IMR-90 (cell line): ENCODE measurements at regions not wholly inside any gene's neighbourhood (a gene's known extent, or its start where the extent isn't known, plus 50 kb on each side); places are given as distances from the start of the nearest gene placed in this dataset.

Experiments
- ATAC-seq: fragments of 200-7000 bp; cut with Tn5 transposase; 2 replicates; pipeline ENCODE4 v1.9.1; 2020; ENCODE audit warnings: low read depth, mild to moderate bottlenecking, moderate library complexity
- BruUV-seq: library from RNA; stranded (reverse); fragments of 400-500 nt; replicated peaks from 2 replicates; lab custom pipeline; 2021; lab: Mats Ljungman, UMichigan
- CTCF ChIA-PET: fragments of 300-600 bp; formaldehyde crosslinking; extraction: SDS; loops from one replicate; lab custom pipeline; 2021; ENCODE audit warnings: antibody characterized with exemption; lab: Yijun Ruan, JAX
- POLR2A ChIA-PET: fragments of 300-600 bp; sonication (Branson Sonifier 250); formaldehyde crosslinking; loops from one replicate; lab custom pipeline; 2022; ENCODE audit warnings: antibody characterized with exemption; ENCODE audit not compliant: unreplicated experiment; lab: Charles Lee
- DNase-seq: peaks from one replicate; pipeline ENCODE4 v3.0.0; 2013
- H2AFZ ChIP-seq: replicated peaks from 2 replicates; pipeline ENCODE3; 2013; ENCODE audit warnings: low read length, mild to moderate bottlenecking; ENCODE audit not compliant: poor library complexity
- H2AK5ac ChIP-seq: 2 replicates; pipeline ENCODE4 v1.6.1; 2013; ENCODE audit warnings: low read depth, low read length, inconsistent platforms
- H2AK9ac ChIP-seq: replicated peaks from 2 replicates; pipeline ENCODE3; 2013; ENCODE audit warnings: mild to moderate bottlenecking, low read depth, low read length, moderate library complexity; ENCODE audit not compliant: poor library complexity
- H2BK120ac ChIP-seq: 2 replicates; pipeline ENCODE4 v1.6.1; 2013; ENCODE audit warnings: low read depth, low read length, inconsistent platforms
- H2BK15ac ChIP-seq: 3 replicates; pipeline ENCODE4 v1.6.1; 2013; ENCODE audit warnings: low read depth, low read length, inconsistent platforms
- H2BK20ac ChIP-seq: 2 replicates; pipeline ENCODE4 v1.6.1; 2013; ENCODE audit warnings: low read depth, mild to moderate bottlenecking, inconsistent platforms, low read length, moderate library complexity
- H2BK5ac ChIP-seq: 2 replicates; pipeline ENCODE4 v1.6.1; 2013; ENCODE audit warnings: mild to moderate bottlenecking, low read depth, low read length, inconsistent platforms; ENCODE audit not compliant: poor library complexity, severe bottlenecking
- H3K14ac ChIP-seq: replicated peaks from 2 replicates; pipeline ENCODE4 v1.6.1; 2013; ENCODE audit warnings: low read depth, low read length, inconsistent platforms
- H3K18ac ChIP-seq: 2 replicates; pipeline ENCODE4 v1.6.1; 2013; ENCODE audit warnings: low read depth, low read length, control low read depth
- H3K23ac ChIP-seq: 2 replicates; pipeline ENCODE4 v1.6.1; 2013; ENCODE audit warnings: low read depth, low read length, inconsistent platforms
- H3K27ac ChIP-seq: 2 replicates; pipeline ENCODE4 v1.5.1; 2013; ENCODE audit warnings: mild to moderate bottlenecking, control low read depth, low read length; ENCODE audit not compliant: insufficient read depth
- H3K27me3 ChIP-seq: 2 replicates; pipeline ENCODE4 v1.6.1; 2013; ENCODE audit warnings: low read length; ENCODE audit not compliant: control insufficient read depth, insufficient read depth
- H3K36me3 ChIP-seq: 2 replicates; pipeline ENCODE4 v1.6.1; 2013; ENCODE audit warnings: low read length, mixed read lengths; ENCODE audit not compliant: control insufficient read depth, insufficient read depth
- H3K4ac ChIP-seq: 2 replicates; pipeline ENCODE4 v1.6.1; 2013; ENCODE audit warnings: low read depth, low read length, inconsistent platforms
- H3K4me1 ChIP-seq: 2 replicates; pipeline ENCODE4 v1.6.1; 2013; ENCODE audit warnings: low read length, mixed read lengths; ENCODE audit not compliant: control insufficient read depth, insufficient read depth
- H3K4me2 ChIP-seq: 2 replicates; pipeline ENCODE4 v1.6.1; 2013; ENCODE audit warnings: low read depth, mild to moderate bottlenecking, control low read depth, low read length, moderate library complexity
- H3K4me3 ChIP-seq: 2 replicates; pipeline ENCODE4 v1.5.1; 2013; ENCODE audit warnings: low read depth, mild to moderate bottlenecking, control low read depth, low read length, moderate library complexity; ENCODE audit not compliant: insufficient read depth
- H3K56ac ChIP-seq: 2 replicates; pipeline ENCODE4 v1.6.1; 2013; ENCODE audit warnings: low read length, inconsistent platforms; ENCODE audit not compliant: insufficient read depth; ENCODE audit errors: extremely low read depth
- H3K79me1 ChIP-seq, 2 experiments: 2 replicates each; pipeline ENCODE4 v1.6.1; 2013; ENCODE audit warnings: low read length in 2 of 2, inconsistent platforms in 1 of 2, low read depth in 1 of 2
- H3K9ac ChIP-seq: 2 replicates; pipeline ENCODE4 v1.6.1; 2013; ENCODE audit warnings: low read depth, low read length, control low read depth
- H3K9me1 ChIP-seq: 2 replicates; pipeline ENCODE4 v1.6.1; 2013; ENCODE audit warnings: low read length, inconsistent platforms; ENCODE audit not compliant: insufficient read depth
- H3K9me3 ChIP-seq: 2 replicates; pipeline ENCODE4 v1.6.1; 2013; ENCODE audit warnings: low read length; ENCODE audit not compliant: control insufficient read depth, insufficient read depth
- H4K20me1 ChIP-seq: 2 replicates; pipeline ENCODE4 v1.6.1; 2013; ENCODE audit warnings: low read length, inconsistent platforms; ENCODE audit not compliant: insufficient read depth
- H4K5ac ChIP-seq: 2 replicates; pipeline ENCODE4 v1.6.1; 2013; ENCODE audit warnings: mild to moderate bottlenecking, low read depth, low read length, control low read depth
- H4K8ac ChIP-seq, 2 experiments: 2 replicates each; pipeline ENCODE4 v1.6.1; 2013; ENCODE audit warnings: low read depth in 2 of 2, low read length in 2 of 2, control low read depth in 1 of 2, inconsistent platforms in 1 of 2
- H4K91ac ChIP-seq: 2 replicates; pipeline ENCODE4 v1.6.1; 2013; ENCODE audit warnings: low read depth, low read length, inconsistent platforms; ENCODE audit not compliant: insufficient read depth
- BHLHE40 ChIP-seq: fragments of 150-350 bp; IDR thresholded peaks from 2 replicates; pipeline ENCODE4 v1.6.1; 2016; ENCODE audit warnings: mild to moderate bottlenecking, low read depth, low read length
- CEBPB ChIP-seq: IDR thresholded peaks from 2 replicates; pipeline ENCODE4 v1.6.1; 2012; ENCODE audit warnings: low read depth, low read length, improper control_type of control experiment
- CHD1 ChIP-seq: IDR thresholded peaks from 2 replicates; pipeline ENCODE4 v1.6.1; 2012; ENCODE audit warnings: low read depth, low read length, improper control_type of control experiment
- CTCF ChIP-seq: conservative IDR thresholded peaks from 2 replicates; pipeline ENCODE4 v1.5.1; 2012; ENCODE audit warnings: mild to moderate bottlenecking, low read depth, low read length, improper control_type of control experiment
- ELK1 ChIP-seq: fragments of 150-350 bp; IDR thresholded peaks from 2 replicates; pipeline ENCODE4 v1.6.1; 2016; ENCODE audit warnings: low read depth, mild to moderate bottlenecking, low read length, moderate library complexity, borderline replicate concordance
- MAFK ChIP-seq: IDR thresholded peaks from 2 replicates; pipeline ENCODE4 v1.6.1; 2012; ENCODE audit warnings: low read depth, low read length, improper control_type of control experiment
- MAZ ChIP-seq: IDR thresholded peaks from 2 replicates; pipeline ENCODE4 v1.6.1; 2012; ENCODE audit warnings: low read depth, mild to moderate bottlenecking, low read length, improper control_type of control experiment, moderate library complexity, borderline replicate concordance
- MXI1 ChIP-seq: IDR thresholded peaks from 2 replicates; pipeline ENCODE4 v1.6.1; 2012; ENCODE audit warnings: low read depth, mild to moderate bottlenecking, low read length, moderate library complexity, borderline replicate concordance
- NFE2L2 ChIP-seq: fragments of 150-350 bp; IDR thresholded peaks from 2 replicates; pipeline ENCODE4 v1.6.1; 2016; ENCODE audit warnings: low read depth, mild to moderate bottlenecking, low read length
- POLR2A ChIP-seq: IDR thresholded peaks from 2 replicates; pipeline ENCODE4 v1.6.1; 2012; ENCODE audit warnings: mild to moderate bottlenecking, low read depth, low read length
- RAD21 ChIP-seq: IDR thresholded peaks from 2 replicates; pipeline ENCODE4 v1.6.1; 2012; ENCODE audit warnings: low read length, improper control_type of control experiment
- RCOR1 ChIP-seq: IDR thresholded peaks from 2 replicates; pipeline ENCODE4 v1.6.1; 2012; ENCODE audit warnings: mild to moderate bottlenecking, low read length, improper control_type of control experiment; ENCODE audit not compliant: insufficient replicate concordance
- RFX5 ChIP-seq: IDR thresholded peaks from 2 replicates; pipeline ENCODE4 v1.8.0; 2012; ENCODE audit warnings: low read depth, mild to moderate bottlenecking, low read length, moderate library complexity
- SMC3 ChIP-seq: fragments of 150-350 bp; IDR thresholded peaks from 2 replicates; pipeline ENCODE4 v1.6.1; 2016; ENCODE audit warnings: low read depth, mild to moderate bottlenecking, antibody characterized with exemption, low read length, moderate library complexity
- WGBS, 2 experiments: methylation state at CpG; one replicate each; pipeline versions ENCODE4 v1.1.5 to v1.1.7; 2013; ENCODE audit warnings: missing lambda C conversion rate in 2 of 2; ENCODE audit not compliant: insufficient read length in 1 of 2; ENCODE audit errors: extremely low coverage in 2 of 2; 5-methylcytosine and 5-hydroxymethylcytosine counted together
- dilution Hi-C: fragments of 300-500 bp; cut with HindIII; formaldehyde crosslinking; loops from one replicate; pipeline ENCODE4 v1.14.3; 2018; ENCODE audit warnings: low sequenced_read_pairs; ENCODE audit not compliant: unreplicated experiment
- in situ Hi-C: fragments of 300-500 bp; cut with MboI; formaldehyde crosslinking; loops from 3 replicates; pipeline ENCODE4 v1.14.3; 2019; ENCODE audit warnings: low sequenced_read_pairs, inconsistent platforms, mixed read lengths
- intact Hi-C: fragments of 100-400 bp; cut with micrococcal nuclease; formaldehyde crosslinking; loops from 2 replicates; pipeline ENCODE4 v1.10.0; 2022
- TF ChIP-seq, protein P1 (sequence below): fragments of 150-350 bp; IDR thresholded peaks from 2 replicates; pipeline ENCODE4 v1.6.1; 2017; ENCODE audit warnings: mild to moderate bottlenecking, antibody characterized with exemption, low read length, low read depth

DNA sequence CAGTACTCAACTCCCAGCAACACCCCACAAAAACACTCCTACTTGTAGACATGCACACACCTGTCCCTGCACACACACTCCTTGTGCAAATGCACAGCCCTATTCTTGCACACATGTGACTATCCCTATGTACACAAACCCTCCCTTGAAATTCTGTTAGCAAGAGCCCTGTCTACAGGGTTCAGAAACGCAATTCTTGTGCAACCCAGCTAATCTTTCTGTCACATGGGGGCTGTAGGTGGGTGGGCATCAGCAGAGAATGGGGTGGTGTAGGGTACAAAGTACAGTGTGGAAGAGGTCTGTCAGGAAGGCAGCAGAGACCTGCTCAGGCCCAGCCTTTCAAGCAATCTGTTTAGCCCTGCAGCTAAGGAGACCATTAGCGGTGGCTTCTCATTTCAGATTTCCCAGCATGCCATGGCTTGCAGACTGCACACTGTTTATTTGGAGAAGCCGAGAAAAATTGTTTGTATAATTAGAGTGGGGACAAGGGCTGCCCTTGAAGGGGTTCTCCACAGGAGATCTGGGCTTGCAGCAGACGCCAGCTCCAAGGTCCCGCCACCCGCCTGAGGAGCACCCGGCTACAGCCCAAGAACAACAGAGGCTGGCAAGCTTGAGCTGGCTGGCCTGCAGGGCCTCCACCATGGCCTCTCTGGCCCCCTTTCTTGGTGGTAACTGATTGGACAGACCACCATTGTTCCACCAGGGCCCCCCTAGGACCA, 144.0 kb upstream of the PJA1 start:
- DNase-seq (no peak), ATAC-seq (no peak)
- no peak for TF ChIP-seq MAFK
- no peak for TF ChIP-seq MXI1
- TF ChIP-seq, protein P1, sequence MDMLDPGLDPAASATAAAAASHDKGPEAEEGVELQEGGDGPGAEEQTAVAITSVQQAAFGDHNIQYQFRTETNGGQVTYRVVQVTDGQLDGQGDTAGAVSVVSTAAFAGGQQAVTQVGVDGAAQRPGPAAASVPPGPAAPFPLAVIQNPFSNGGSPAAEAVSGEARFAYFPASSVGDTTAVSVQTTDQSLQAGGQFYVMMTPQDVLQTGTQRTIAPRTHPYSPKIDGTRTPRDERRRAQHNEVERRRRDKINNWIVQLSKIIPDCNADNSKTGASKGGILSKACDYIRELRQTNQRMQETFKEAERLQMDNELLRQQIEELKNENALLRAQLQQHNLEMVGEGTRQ = no peak
- TF ChIP-seq CTCF = no peak
- no peak for TF ChIP-seq POLR2A
- no peak for TF ChIP-seq RFX5
- TF ChIP-seq CEBPB = no peak
- TF ChIP-seq BHLHE40 = no peak
- no peak for TF ChIP-seq RCOR1
- TF ChIP-seq NFE2L2 = no peak
- TF ChIP-seq RAD21 = no peak
- TF ChIP-seq CHD1 = no peak
- TF ChIP-seq ELK1 = no peak
- no peak for TF ChIP-seq SMC3
- no peak for TF ChIP-seq MAZ
- Histone ChIP-seq H3K27me3 (peaks cover 44% of the 10 kb centered on the region), H3K4me2 (no peak overlapping the region), H3K14ac (no peak overlapping the region), H4K91ac (no peak overlapping the region), H3K79me1 (no peaks in the 10 kb centered on the region), H3K9ac (no peak overlapping the region), H2AK9ac (no peak overlapping the region), H3K4me3 (no peak overlapping the region), H3K9me1 (no peaks in the 10 kb centered on the region), H2AK5ac (no peak overlapping the region), H3K56ac (no peak overlapping the region), H2AFZ (no peak overlapping the region), H4K8ac (no peak overlapping the region), H2BK15ac (no peak overlapping the region), H3K4me1 (no peaks in the 10 kb centered on the region), H3K4ac (no peak overlapping the region), H3K36me3 (no peaks in the 10 kb centered on the region), H2BK5ac (no peak overlapping the region), H4K5ac (no peak overlapping the region), H2BK20ac (no peak overlapping the region), H2BK120ac (no peak overlapping the region), H4K20me1 (no peaks in the 10 kb centered on the region), H3K23ac (no peak overlapping the region), H3K27ac (no peak overlapping the region), H3K9me3 (no peaks in the 10 kb centered on the region; the same call in 1 of the 2 replicates), H3K18ac (no peak overlapping the region)
- WGBS, 2 experiments = 26% methylated on average over 3 of the region's 7 CpGs; no CpG with 5 or more reads in 1 of the 2 experiments
- no TSS peak for BruUV-seq
- POLR2A ChIA-PET = no interaction called here
- intact Hi-C loops = no loop called here
- in situ Hi-C loops = no loop called here
- CTCF ChIA-PET = no interaction called here
- dilution Hi-C loops = no loop called here
